ENCODE measurements at regions not wholly inside any gene's neighbourhood (a gene's known extent, or its start where the extent isn't known, plus 50 kb on each side); places are given as distances from the start of the nearest gene placed in this dataset.
"Not testable (repeated sequence)": the region's sequence is repeated elsewhere in the genome, so short reads cannot be mapped to it uniquely, and the experiment has no call there.

DNA sequence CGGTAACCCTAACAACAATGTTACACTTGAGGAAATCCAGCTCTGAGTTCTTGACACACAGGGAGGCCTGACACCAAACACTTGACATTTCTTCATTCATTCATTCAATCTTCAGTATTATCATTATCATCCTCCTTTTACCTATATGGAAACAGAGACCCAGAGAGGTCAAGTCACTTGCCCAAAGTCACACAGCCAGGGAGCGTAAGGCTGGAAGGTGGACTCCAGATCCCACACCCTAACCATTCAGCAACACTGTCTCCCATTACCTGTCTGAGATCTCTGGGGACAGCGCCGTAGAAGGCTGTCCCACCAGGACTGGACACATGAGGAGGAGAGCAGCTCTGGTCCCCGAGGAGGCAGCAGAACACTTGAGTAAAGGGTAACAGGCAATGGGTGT is 101.4 kb downstream of the SYF2 start:
- DNase-seq = no peak

DNA sequence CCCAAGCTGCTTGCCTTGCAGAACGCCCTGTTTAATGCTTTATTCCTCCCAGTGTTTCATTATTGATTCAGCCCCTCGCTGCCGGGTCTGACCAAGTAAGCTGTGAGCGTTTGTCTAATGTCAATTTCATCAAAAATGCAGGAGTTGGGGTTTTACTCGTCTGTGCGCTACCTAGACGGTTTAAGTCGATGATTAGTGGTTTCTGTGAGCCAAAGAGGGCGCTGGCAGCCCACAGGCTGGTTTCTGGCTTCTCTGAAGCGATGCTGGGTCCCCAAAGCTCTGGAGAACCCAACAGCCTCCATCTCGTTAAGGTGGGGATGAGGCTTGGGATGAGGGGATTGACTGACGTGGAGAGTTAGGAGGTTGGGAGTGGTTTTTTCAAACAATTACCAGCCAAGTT is 102.9 kb downstream of the SYF2 start:
- DNase-seq = no peak

DNA sequence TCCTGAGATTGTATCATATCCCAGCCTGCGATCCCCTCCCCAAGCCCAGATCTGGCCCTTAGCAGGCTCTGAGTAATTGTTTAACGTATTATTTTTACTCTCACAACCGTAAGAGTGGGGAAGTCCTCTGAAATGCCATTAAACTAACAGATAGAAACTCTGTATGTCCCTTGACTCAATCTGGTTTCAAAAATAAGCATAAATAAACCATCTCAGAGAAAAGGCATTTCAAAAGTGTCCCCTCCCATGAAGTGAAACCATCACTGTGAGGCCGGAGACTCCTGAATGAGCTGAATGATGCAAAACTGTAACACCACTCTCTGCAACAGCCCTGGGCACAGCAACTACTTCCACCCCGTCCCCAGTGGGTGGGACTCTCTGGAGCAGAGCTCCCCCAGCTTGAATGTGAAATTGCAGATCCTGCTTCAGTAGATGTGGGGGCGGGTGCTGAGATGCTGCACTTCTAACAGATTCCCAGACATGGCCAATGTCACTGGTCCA is 104.1 kb downstream of the SYF2 start:
- DNase-seq = no peak

DNA sequence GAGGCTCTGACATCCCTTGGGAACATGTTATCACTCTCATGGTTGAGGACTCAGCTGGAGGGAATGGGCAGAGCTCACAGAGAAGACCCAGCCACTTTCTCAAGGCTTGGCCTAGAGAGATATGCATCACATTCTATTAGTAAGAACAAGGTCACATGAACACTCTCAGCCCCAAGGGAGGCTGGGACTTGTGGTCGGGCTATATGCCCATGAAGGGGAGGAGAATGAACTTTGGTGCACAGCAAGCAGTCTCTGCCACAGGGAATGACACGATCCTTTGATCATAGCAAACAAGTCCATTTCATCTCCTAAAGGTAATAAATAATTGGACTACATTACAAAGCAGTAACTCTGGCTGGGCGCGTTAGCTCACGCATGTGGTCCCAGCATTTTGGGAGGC is 105.7 kb downstream of the SYF2 start:
- DNase-seq = no peak

DNA sequence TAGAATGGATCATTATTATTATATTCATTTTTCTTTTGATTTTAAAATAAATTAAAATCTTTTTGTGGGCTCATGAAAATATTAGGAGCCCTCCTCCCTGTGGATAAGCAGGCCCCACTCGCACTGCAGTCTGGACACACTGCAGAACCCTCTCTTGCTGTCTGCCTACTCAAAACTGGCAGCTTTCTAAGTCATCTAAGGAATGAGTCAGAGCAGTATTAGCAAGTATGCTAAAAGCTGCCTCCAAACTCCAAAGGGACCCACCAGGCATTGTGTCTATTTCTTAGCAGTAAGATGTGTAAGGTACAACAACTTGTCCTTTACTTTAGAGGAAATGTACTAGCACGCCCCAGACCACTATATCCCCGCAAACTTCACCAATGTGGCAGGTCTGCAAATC is 108.8 kb downstream of the SYF2 start:
- no peak for DNase-seq

DNA sequence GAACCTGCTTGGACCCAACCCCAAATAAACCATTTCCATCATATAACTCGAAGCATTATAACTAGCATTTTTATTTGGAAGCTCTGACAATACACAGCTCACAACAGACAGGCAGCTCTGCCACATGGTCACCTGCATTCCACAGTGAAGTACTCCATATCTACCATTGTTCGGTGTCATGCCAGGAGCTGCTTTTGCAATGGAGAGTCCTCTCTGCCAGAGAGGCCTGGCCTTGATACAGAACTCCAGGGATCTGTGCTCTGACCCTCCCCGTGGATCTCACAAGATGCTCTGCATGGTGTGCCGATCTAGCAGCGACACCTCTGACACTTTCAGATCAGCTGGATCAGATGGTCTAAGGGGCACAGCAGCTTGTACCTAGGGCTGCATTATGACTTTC is 109.6 kb downstream of the SYF2 start:
- DNase-seq = no peak

DNA sequence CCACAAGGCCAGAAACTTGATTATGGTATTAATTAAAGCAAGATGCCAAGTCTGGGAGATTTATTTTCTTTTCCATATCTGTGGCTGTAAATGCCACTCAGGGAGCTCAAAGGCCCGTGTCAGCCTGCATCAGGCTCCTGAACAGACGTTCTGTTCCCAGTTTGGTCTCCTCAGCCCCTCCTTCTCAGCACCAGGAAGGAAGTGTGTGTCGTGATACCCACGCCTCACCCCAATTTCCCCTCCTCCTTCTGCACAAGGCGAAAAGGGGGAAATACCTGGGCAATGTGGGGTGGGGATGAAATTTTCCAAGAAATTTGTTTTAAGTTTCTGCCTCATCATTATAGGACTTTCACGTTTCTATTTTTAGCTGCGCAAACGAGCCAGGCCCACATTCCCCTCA is 112.0 kb downstream of the SYF2 start:
- no peak for DNase-seq

DNA sequence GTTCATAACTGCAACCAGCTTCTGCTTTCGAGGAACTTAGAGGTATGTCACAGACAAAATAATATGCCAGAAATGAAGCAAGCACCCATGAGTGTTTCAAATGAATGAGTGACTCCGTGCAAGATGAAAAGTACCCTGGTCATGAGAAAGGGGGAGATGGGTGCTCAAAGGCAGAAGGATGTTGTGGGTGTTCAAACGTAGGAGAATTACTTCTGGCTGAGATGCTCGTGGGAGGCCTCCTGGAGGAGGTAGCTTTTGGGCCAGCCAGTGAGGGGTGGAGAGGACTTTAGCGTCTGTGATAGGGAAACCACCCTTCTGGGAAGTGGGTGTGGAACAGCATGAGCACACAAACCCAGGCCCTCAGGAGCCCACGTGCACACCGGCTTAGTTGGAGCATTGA is 113.8 kb downstream of the SYF2 start:
- DNase-seq = no peak

DNA sequence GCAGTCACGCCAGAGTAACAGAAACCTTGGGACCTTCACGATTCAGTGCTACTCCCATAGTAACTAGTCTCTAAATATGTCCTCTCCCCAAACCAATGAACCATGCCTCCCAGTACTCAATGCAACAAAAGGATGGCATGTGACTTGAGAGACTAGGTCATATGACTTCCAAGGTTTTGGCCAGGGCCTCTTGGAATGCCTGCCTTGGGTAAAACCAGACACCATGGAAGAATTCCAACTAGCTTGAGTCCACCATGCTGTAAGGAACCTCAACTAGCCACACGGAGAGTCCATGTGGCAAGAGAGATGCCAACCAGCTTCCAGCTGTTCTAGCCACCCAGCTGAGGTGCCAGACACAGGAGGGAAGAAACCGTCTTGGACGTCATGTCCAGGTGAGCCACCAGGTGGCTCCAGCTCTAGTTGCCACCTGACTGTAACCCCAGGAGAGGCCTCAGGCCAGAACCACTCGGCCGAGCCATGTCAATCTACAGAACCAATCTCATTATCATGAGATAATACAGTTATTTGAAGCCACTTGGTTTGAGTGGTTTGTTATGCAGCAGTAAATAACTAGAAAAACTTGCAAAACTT is 115.0 kb downstream of the SYF2 start:
- peak; percentile 19 for DNase-seq

DNA sequence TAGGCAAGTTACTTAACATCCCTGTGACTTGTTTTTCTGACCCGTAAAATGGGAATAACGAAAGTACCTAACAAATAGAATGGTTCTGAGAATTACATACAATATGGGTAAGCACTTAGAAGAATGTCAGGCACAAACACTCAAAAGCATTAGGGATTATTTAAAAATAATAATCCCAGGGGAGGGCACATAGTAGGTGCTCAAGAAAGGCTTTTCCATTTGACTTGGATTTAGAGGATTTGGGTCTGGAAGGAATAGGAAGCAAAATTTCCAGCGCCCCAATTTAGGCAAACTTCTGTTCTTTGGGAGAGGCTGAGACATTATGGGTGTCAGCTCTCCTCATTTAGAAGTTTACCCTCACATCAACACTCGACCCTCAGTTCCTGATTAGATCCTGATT is 115.5 kb downstream of the SYF2 start:
- no peak for DNase-seq

DNA sequence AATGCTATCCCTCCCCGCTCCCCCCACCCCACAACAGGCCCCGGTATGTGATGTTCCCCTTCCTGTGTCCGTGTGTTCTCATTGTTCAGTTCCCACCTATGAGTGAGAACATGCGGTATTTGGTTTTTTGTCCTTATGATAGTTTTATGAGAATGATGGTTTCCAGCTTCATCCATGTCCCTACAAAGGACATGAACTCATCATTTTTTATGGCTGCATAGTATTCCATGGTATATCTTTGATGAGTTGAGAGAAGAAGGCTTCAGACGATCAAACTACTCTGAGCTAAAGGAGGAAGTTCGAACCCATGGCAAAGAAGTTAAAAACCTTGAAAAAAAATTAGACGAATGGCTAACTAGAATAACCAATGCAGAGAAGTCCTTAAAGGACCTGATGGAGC is 116.2 kb downstream of the SYF2 start:
- DNase-seq = not testable (repeated sequence)

DNA sequence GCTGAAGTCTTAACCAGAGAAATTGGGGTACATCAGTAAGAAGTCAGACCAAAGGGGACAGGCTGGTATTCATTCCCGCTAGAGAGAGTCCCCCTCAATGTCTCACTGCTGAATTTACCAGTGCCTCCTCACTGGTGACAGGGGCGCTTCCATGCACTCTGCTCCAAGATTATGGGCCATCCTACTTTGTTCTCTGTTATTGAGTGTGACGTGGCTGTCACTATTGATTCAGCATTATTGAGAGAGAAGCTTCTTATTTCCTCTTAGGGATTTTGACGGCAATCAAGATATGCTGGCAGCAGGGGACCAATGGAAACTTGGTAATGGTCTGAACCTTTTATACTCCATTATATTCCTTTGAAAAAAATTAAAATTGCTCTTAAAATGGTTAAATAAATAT is 118.6 kb downstream of the SYF2 start:
- DNase-seq = no peak

DNA sequence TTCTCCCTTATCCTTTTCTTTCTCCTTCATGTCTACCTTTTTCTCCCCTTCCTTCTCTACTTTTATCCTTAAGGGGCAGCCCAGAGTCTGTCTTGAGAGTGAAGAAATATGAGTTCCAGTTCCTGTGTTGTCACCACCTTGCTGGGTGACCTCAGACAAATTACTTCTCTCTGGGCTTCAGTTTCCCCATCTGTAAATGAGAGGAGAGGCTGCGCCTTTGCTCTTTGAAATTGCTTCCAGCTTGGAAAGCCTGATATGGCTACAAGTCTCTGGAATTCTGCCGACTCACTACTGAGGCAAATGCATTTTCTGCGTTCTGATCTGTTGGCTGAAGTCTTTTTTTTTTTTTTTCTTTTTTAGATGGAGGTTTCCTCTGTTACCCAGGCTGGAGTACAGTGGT is 119.2 kb downstream of the SYF2 start:
- DNase-seq = no peak

DNA sequence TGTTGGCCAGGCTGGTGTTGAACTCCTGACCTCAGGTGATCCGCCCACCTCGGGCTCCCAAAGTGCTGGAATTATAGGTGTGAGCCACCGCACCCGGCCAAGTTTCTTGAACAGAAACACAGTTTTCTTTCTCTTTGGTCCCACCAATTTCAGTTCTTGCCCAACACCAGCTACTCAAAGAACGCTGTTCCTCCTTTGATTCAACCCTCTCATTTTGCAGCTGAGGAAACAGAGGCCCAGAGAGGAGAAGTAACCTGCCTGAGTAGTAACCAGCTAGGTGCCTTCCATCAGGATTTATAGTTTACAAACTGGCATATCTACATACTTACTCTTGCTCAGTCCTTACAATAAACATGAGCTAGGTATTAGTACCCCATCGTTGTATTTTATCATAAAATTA is 119.9 kb downstream of the SYF2 start:
- DNase-seq = no peak

DNA sequence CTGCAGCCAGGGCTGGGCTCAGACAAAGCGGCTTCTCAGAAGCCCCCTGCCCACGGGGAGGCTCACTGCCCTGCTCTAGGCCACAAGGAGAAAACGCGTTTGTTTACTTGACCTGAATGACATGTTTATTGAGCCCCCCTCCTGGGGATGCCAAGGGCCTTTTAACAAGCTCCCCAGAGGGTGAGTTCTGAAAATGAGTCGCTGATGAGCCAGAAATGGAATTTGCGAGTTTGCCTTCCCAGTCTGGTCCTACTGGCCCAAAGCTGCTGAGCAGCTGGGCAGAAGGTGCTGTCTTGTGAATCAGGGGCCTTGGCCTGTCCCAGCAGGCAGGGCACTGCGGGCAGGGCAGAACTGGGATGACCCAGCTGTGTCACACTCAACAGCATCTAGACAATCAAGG is 120.6 kb downstream of the SYF2 start:
- DNase-seq = no peak

DNA sequence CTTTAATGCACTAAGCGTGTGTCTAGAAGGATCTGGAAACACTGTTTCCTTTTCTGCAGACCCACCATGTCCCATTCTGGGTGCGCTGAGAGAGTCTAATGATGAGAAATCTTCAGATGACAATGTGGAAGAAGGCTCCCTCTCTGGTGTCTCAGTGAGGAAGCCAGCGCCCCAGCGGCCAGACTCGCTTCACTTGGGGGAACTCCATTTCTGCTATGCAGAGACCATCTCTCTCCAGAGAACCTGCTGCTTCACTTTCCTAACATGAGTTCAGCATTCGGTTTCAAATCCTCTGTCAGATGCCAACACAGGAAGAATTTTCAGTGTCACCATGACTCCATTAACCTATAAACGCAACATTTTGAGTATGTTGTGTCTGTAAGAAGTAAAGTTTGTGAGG is 121.8 kb downstream of the SYF2 start:
- no peak for DNase-seq

DNA sequence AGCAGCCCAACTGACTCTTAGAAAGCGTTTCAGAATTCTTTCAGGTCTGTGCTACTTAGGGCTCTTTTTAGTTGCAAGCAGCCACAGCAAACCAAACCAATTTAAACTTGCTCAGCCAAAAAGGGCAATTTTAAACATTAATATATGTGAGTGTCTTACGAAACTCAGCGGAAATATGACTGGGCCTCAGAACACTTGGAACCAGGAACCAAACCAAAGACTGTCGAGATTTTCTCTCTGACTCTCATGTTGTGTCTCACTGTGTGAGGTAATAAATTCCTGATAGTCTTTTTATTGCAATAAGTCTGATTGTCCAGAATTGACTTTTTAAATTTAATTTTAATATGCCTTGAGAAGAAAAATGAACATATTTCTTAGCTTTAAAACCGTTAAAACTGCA is 122.3 kb downstream of the SYF2 start:
- no peak for DNase-seq

DNA sequence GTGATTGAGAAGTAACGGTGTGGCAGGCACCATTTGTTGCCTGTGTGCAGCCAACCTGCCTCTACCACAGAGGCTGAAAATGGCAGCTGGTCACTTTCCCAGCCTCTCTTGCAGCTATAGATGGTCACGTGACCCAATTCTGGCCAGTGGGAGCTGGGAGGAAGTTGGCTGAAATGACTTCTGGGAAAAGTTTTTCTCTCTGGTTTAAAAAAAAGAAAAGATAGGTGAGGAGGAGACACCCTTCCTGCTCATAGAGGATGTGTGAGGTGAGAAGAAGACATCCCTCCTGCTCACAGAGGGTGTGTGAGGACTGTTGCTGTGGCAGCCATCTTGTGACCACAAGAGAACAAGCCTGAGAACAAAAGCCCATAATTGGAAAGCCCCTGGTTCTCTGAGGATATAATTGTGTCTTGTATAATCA is 122.8 kb downstream of the SYF2 start:
- no peak for DNase-seq

DNA sequence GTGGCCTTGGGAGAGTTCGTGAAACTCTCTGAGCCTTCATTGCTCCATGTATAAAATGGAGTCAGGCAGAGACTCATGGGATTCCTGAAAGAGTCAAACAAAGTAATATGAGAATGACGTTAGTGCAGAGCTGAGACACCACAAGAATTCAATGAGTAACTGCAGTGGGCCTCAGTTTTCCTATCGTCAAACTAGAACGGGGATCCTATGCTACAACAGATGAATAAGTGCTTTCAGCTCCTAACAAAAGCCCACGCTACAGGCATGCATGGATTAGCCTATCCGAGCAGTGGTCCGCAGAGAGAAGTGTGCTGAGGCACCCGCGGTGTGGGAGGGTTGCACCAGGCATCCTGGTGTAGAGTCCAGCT is 124.7 kb downstream of the SYF2 start:
- no peak for DNase-seq

DNA sequence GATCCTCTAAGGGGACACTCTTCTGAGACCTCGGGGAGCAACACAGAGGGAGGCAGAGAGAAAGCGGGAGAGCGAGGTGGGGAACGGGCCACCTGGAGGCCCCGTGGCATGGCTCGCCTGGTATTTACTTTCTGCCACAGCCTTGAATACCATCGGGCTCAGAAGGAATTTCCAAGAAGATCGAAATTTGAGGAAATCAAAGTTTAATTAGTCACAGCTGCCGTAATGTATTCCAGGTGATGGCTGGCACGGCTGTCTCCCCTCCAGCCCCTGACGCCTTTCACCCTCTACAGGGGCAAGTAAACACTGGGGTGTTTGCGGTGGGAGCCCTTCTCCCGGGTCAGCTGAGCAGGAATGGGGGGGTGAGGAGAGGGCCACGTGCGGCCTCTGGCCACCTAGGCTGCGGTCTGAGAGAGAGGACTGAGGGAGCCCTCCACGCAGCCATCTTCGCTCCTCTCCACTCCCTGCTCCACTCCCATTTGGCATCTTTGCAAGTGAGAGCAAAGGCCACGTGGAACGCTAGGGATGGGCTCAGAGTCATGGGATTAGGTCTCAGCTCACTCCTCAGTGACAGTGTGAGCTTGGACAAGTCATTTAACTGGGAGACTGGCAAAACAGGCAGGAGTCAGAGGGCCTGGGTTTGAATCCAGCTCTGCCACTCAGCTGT is 125.2 kb downstream of the SYF2 start:
- no peak for DNase-seq

DNA sequence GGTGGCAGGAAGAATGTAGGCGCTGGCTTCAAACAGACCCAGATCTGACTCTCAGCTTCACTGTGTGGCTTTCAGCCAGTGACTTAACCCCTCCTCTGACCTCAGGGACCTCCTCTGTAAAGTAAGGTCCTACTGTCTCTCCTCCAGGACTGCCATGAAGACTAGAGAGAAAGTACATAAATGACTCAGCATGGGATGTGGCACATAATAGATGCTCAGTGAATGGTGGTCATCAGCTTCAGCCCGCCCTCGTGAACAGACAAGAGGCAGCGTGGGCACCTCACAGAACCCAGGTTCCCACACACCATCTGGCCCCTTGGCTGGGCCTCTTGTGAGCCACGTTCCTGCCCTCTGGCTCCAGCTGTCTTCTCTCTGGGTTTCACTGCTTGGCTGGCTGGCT is 126.0 kb downstream of the SYF2 start:
- no peak for DNase-seq

DNA sequence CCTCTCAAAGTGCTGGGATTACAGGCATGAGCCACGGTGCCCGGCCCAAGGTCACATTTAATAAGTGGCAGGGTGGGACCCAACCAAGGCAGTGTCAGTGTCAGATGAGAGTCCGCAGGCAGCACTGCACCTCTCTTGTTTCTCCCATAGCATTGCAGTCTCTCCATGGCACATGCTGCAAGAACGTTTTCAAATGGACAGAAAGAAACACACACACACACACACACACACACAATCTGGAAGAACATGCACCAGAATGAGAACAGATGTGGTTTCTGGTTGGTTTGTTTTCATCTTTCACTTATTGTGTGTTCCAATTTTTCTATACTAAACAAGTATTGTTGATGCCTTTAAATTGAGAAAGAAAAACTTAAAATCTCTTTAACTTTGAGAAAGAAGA is 126.5 kb downstream of the SYF2 start:
- no peak for DNase-seq

DNA sequence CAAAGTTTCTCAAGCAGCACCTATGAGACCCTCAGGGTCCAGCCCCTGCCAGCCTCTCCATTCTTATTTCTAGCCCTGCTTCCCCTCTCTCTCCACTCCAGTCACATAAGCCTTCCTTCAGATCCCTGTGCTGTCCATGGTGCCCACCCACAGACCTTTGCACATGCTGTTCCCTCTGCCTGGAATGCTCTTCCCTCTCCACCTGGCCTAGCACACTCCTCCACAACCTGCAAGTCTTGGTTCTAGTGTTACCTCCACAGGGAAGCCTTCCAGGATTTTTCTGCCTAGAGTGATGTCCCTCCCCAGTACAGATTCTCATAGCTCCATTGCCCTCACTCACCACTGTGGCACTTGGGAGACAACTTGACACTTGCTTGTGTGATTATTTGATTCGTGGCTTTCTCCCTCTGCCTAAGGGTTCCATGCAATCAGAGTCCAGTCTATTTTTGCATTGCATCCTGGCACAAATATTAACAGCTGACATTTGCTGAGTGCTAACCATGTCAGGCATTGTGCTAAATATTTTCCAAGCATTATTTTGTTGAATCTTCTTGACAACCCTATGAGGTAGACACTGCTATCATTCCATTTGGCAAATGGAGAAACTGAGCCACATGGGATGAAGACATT is 127.3 kb downstream of the SYF2 start:
- DNase-seq = no peak

DNA sequence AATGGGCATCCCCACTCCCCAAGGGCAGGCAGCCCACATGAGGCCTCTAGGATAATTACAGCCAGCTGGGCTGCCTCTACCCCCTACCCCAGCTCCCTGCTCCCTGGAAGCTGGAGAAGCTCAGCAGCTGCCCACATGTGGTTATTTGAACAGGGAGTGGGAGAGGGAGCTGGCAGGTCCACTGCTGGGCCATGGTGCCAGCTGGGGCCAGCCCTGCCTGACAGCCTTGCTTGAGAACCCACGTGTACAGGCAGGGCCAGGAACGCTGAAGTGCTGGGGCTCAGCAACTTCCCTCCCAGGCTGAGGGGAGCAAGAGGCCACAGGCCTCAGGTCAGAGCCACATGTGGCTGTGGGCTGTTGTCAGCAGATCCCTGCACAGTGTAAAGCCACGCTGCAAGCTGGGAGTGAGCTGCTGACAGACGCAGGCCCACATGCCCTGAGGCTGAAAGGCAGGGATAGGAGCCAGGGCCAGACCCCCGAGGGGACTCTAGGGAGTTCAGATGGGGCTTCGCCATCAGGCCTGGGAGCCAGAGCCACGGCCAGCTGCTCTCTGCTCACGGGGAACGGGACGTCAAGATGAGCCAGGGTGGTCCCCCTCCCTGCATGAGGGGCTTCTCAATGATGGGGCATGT is 129.0 kb downstream of the SYF2 start:
- DNase-seq = no peak

Data from CD4-positive, alpha-beta T cell treated with Interleukin-6 for 4 hours (primary cell).